ENCODE measurements at regions not wholly inside any gene's neighbourhood (a gene's known extent, or its start where the extent isn't known, plus 50 kb on each side); places are given as distances from the start of the nearest gene placed in this dataset.
"Not testable (repeated sequence)": the region's sequence is repeated elsewhere in the genome, so short reads cannot be mapped to it uniquely, and the experiment has no call there.

DNA sequence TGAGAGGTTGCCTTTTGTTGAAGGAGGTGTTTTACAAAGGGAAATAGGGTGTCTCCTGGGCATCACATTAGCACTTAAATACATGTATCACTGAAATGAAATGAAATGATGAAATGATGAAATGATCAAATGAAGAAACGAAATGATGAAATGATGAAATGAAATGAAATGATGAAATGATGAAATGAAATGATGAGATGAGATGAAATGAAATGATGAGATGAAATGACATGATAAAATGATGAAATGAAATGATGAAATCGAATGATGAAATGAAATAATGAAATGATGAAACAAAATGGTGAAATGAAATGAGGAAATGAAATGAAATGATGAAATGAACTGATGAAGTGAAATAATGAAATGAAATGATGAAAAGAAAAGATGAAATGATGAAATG, 137.6 kb upstream of the ERV3-1 start:
- not testable (repeated sequence) for H3K4me1 ChIP-seq (ENCODE audit: control insufficient read depth, low read depth, low read length); H3K27ac ChIP-seq (ENCODE audit: low read length); H3K4me3 ChIP-seq (ENCODE audit: low read length); H3K9me3 ChIP-seq (ENCODE audit: control insufficient read depth, low read depth, low read length); H3K36me3 ChIP-seq (ENCODE audit: control insufficient read depth, low read depth, low read length); H3K9ac ChIP-seq (ENCODE audit: low read length)
- peaks cover 12% of the 10 kb centered on the region for H3K27me3 ChIP-seq (ENCODE audit: control insufficient read depth, insufficient read depth, low read length)

DNA sequence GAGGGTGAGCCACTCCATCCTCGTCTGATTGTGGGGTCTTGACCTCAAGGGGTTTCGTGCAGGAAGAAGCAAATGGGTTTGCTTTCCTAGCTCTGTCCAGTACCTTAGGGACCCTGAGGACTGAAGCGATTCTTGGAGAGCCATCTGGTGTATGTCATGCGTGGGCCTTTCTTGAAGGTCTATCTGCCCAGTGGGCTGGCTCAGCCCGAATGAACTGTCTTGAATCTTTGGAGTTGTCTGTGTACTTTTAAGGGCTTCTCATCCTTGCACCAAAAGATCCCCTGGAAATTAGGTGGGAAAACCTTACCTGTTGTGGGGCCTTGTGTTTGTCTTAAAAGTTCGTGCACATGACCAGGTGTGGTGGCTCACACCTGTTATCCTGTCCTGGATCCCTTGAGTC, 135.4 kb upstream of the ERV3-1 start:
- H3K36me3 ChIP-seq (ENCODE audit: control insufficient read depth, low read depth, low read length); H3K4me3 ChIP-seq (ENCODE audit: low read length); H3K9ac ChIP-seq (ENCODE audit: low read length); H3K27ac ChIP-seq (ENCODE audit: low read length); H3K4me1 ChIP-seq (ENCODE audit: control insufficient read depth, low read depth, low read length); H3K9me3 ChIP-seq (ENCODE audit: control insufficient read depth, low read depth, low read length): not testable (repeated sequence)
- peaks cover 12% of the 10 kb centered on the region for H3K27me3 ChIP-seq (ENCODE audit: control insufficient read depth, insufficient read depth, low read length)

DNA sequence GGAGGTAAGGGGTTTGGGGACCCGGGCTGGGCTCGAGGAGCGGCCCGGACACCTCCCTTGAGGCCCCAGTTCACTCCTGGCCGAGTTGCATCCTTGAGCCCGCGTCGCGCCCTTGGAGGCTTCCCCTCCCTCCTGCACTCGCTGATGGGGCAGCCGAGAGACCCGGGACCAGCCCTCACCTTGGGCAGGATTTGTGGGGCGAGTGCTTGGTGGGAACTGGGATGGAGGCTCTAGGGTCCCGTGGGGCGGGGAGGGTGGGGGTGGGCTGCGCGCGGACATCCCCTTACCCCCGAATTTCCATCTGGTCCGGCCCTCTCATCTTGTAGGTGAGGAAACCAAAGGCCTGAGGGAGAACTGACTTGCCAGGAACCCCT, 134.9 kb upstream of the ERV3-1 start:
- not testable (repeated sequence) for H3K27ac ChIP-seq (ENCODE audit: low read length); H3K9ac ChIP-seq (ENCODE audit: low read length); H3K4me1 ChIP-seq (ENCODE audit: control insufficient read depth, low read depth, low read length); H3K36me3 ChIP-seq (ENCODE audit: control insufficient read depth, low read depth, low read length); H3K9me3 ChIP-seq (ENCODE audit: control insufficient read depth, low read depth, low read length)
- peaks cover 12% of the 10 kb centered on the region for H3K27me3 ChIP-seq (ENCODE audit: control insufficient read depth, insufficient read depth, low read length)
- peak overlapping the region; percentile 33 for H3K4me3 ChIP-seq (ENCODE audit: low read length)

DNA sequence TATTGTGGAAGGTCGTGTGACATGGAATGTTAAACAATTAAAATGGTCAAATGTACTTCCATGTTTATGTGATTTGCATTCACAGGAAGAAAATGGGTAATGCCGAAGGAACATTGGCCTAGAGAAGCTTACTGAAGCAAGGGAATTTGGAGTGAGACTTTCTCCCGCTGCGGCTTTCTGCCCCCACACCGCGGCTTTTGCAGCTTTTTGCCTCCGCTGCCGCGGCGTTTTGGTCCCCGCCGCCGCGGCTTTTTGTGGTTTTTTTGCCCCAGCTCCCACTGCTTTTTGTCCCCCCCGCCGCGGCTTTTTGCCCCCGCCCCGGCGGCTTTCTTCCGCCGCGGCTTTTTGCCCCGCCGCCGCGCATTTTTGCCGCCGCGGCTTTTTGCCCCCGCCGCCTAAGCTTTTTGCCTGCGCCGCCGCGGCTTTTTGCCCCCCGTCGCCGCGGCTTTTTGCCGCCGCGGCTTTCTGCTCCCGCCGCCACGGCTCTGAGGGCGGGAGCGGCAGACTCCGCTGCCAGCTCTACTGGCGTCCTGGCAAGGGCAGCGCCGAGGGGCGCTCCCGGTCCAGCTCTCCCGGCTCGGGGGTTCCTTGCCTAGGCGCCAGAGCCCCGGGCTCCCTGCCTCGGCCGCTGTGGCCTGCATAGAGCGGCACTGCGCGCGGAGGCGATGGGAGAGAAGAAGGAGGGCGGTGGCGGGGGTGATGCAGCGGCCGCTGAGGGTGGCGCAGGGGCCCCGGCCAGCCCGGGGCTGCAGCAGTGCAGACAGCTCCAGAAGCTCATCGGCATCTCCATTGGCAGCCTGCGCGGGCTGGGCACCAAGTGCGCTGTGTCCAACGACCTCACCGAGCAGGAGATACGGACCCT, 134.3 kb upstream of the ERV3-1 start:
- H3K27ac ChIP-seq (ENCODE audit: low read length) = not testable (repeated sequence)

DNA sequence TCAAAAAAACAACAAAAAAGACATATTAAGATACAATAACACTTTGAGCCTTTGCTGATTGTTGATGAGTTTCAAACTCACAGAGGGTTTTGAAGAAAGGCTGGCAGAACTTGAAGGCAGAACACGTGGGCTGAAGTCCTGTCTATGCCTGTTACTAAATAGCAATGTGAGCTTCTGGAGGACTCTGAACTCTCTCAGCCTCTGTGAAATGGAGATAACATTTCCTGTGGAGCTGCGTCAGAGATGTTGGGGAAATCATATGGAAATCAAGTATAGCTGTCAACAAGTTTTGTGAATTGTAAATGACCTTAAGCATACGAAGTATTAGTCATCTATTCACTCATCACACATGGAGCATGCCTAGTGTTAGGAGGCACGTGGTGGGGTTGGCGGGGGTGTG, 130.4 kb upstream of the ERV3-1 start:
- H3K36me3 ChIP-seq (ENCODE audit: control insufficient read depth, low read depth, low read length); H3K9ac ChIP-seq (ENCODE audit: low read length); H3K4me3 ChIP-seq (ENCODE audit: low read length); H3K9me3 ChIP-seq (ENCODE audit: control insufficient read depth, low read depth, low read length); H3K4me1 ChIP-seq (ENCODE audit: control insufficient read depth, low read depth, low read length); H3K27ac ChIP-seq (ENCODE audit: low read length): not testable (repeated sequence)
- peaks cover 12% of the 10 kb centered on the region for H3K27me3 ChIP-seq (ENCODE audit: control insufficient read depth, insufficient read depth, low read length)

More for the DNA sequence above, 134.3 kb upstream of the ERV3-1 start:
- H3K36me3 ChIP-seq (ENCODE audit: control insufficient read depth, low read depth, low read length); H3K9me3 ChIP-seq (ENCODE audit: control insufficient read depth, low read depth, low read length); H3K9ac ChIP-seq (ENCODE audit: low read length); H3K4me1 ChIP-seq (ENCODE audit: control insufficient read depth, low read depth, low read length): not testable (repeated sequence)
- Histone ChIP-seq H3K4me3 (ENCODE audit: low read length) (peak overlapping the region; percentile 33), H3K27me3 (ENCODE audit: control insufficient read depth, insufficient read depth, low read length) (peaks cover 12% of the 10 kb centered on the region)

DNA sequence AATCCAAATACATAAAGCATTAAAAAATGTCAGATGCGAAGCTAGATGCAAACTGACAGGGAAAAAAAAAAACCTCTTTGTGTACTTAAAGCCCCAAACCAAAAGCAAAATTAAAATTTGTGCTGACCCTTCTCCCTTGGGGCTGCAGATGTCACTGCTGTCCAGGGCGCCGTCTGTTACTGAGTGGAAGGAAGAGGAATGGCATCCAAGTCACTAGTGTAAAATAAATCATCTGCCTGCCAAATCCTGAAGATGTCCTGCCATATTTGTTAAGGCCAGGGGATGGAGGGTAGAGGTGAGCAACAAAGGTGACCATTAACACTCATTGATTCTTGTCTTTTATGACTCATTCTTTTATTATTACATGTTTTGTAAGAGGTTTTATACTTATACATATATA, 126.6 kb upstream of the ERV3-1 start:
- H3K4me1 ChIP-seq (ENCODE audit: control insufficient read depth, low read depth, low read length); H3K27ac ChIP-seq (ENCODE audit: low read length); H3K9me3 ChIP-seq (ENCODE audit: control insufficient read depth, low read depth, low read length); H3K4me3 ChIP-seq (ENCODE audit: low read length); H3K27me3 ChIP-seq (ENCODE audit: control insufficient read depth, insufficient read depth, low read length); H3K9ac ChIP-seq (ENCODE audit: low read length); H3K36me3 ChIP-seq (ENCODE audit: control insufficient read depth, low read depth, low read length): not testable (repeated sequence)

DNA sequence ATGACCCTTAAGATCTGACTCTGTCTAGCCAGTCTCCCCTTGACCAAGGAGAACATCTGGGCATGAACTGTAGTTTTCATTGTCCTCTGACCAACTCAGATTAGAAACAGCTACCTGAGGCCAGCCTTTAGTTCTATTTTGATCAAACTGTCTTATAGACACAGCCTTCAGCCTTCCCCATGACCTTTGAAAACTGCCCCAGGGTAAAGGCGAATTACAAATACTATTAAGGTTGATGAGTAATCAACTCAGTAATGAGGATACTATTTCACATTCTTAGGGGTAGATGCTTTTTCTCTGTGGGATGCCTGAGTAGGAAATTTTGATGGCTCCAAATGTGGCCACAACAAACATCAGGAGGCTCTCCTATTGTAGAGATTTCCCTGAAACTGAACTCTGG, 125.8 kb upstream of the ERV3-1 start:
- H3K9me3 ChIP-seq (ENCODE audit: control insufficient read depth, low read depth, low read length); H3K27ac ChIP-seq (ENCODE audit: low read length); H3K4me1 ChIP-seq (ENCODE audit: control insufficient read depth, low read depth, low read length); H3K36me3 ChIP-seq (ENCODE audit: control insufficient read depth, low read depth, low read length); H3K9ac ChIP-seq (ENCODE audit: low read length); H3K27me3 ChIP-seq (ENCODE audit: control insufficient read depth, insufficient read depth, low read length); H3K4me3 ChIP-seq (ENCODE audit: low read length): not testable (repeated sequence)

DNA sequence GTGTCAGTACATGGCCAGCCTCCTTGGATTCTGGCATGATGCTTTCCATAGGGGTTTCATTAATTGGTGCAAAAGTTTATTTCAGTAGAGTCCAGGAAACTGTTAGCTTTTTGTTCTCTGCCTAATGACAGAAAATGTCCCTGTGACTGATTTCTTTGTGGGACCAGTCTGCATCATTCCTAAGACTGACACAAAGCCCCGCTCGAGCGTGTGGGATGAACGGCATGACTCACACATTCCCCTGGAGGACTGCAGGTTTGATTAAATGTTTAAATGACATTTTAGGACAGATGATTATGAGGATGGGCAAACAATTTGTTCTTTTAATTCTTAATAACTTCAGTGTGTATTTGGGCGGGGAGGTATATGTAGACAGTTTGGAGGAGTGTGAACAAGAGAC, 120.9 kb upstream of the ERV3-1 start:
- not testable (repeated sequence) for H3K4me1 ChIP-seq (ENCODE audit: control insufficient read depth, low read depth, low read length); H3K27me3 ChIP-seq (ENCODE audit: control insufficient read depth, insufficient read depth, low read length); H3K9me3 ChIP-seq (ENCODE audit: control insufficient read depth, low read depth, low read length); H3K4me3 ChIP-seq (ENCODE audit: low read length); H3K27ac ChIP-seq (ENCODE audit: low read length); H3K36me3 ChIP-seq (ENCODE audit: control insufficient read depth, low read depth, low read length); H3K9ac ChIP-seq (ENCODE audit: low read length)

DNA sequence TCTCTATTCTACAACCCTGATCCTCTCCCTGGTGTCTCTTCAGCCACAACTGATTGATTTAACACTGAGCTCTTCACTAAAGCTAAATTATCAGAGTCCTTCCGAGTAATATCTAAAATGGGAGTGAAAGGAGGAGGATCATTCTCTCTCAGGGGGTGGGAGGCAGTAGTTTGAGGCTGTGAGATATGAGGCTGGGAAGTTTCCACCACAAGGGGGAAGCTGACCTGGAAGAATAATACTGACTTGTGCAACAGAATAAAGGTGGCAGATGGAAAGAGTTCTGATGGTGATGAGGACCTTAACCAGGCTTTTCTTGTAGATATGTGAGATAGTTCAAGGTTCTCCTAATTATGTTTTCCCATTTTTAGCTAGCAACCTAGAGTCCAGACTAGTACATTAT, 118.1 kb upstream of the ERV3-1 start:
- not testable (repeated sequence) for H3K27me3 ChIP-seq (ENCODE audit: control insufficient read depth, insufficient read depth, low read length); H3K27ac ChIP-seq (ENCODE audit: low read length); H3K9ac ChIP-seq (ENCODE audit: low read length); H3K36me3 ChIP-seq (ENCODE audit: control insufficient read depth, low read depth, low read length); H3K4me1 ChIP-seq (ENCODE audit: control insufficient read depth, low read depth, low read length); H3K9me3 ChIP-seq (ENCODE audit: control insufficient read depth, low read depth, low read length); H3K4me3 ChIP-seq (ENCODE audit: low read length)

DNA sequence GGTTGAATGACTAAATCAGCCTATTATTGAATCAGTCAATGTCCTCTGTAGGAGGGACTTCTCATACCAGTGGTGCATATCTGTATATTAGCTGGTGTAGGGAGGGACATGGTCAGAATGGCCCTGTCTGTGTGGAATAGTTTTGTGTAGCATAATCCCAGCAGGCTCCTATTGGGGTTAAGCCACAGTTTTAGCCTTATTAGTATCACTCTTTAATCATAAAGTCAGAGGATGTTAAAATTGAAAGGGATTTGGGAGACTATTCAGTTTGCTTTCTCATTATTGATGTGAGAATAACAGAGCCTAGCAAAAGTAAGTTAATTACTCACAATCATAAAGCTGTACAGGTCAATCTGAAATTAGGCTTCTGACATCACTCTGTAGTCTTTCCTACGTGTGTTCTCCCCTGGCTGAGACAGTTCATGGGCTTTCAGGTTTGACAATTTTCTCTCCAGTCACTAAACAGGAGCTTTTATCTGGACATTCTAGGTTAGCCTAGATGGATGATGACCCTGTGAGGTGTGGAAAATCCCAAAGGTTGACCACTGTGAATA, 99.2 kb upstream of the ERV3-1 start:
- H3K4me3 ChIP-seq (ENCODE audit: low read length); H3K27ac ChIP-seq (ENCODE audit: low read length); H3K9ac ChIP-seq (ENCODE audit: low read length); H3K4me1 ChIP-seq (ENCODE audit: control insufficient read depth, low read depth, low read length); H3K36me3 ChIP-seq (ENCODE audit: control insufficient read depth, low read depth, low read length); H3K9me3 ChIP-seq (ENCODE audit: control insufficient read depth, low read depth, low read length); H3K27me3 ChIP-seq (ENCODE audit: control insufficient read depth, insufficient read depth, low read length): not testable (repeated sequence)

DNA sequence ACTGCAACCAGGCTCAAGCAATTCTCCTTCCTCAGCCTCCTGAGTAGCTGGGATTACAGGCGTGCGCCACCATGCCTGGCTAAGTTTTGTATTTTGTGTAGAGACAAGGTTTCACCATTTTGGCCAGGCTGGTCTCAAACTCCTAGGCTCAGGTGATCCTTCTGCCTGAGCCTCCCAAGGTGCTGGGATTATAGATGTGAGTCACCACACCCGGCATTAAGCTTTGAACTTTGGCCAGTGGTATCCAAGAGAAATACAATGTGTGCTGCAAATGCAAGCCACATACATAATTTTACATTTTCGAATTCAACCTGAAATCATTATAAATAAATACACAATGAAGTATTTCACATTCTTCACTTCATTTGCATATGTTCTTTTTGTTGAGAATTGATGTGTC, 94.0 kb upstream of the ERV3-1 start:
- H3K36me3 ChIP-seq (ENCODE audit: control insufficient read depth, low read depth, low read length); H3K27me3 ChIP-seq (ENCODE audit: control insufficient read depth, insufficient read depth, low read length); H3K4me1 ChIP-seq (ENCODE audit: control insufficient read depth, low read depth, low read length); H3K9ac ChIP-seq (ENCODE audit: low read length); H3K27ac ChIP-seq (ENCODE audit: low read length); H3K4me3 ChIP-seq (ENCODE audit: low read length); H3K9me3 ChIP-seq (ENCODE audit: control insufficient read depth, low read depth, low read length): not testable (repeated sequence)

DNA sequence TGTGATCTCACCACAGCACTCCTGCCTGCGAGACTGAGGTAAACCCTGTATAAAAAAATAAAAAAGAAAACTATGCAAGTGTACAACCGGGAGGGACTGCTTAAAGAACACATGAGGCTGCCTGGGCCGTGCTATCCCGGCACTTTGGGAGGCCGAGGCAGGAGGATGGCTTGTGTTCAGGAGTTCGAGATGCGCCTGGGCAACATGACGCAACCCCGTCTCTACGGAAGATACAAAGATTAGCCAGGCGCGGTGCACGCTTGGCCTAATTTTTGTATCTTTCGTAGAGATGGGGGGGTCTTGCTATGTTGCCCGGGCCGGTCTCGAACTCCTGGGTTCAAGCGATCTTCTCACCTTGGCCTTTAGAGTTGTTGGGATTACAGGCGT, 75.2 kb upstream of the ERV3-1 start:
- H3K36me3 ChIP-seq (ENCODE audit: control insufficient read depth, low read depth, low read length); H3K9ac ChIP-seq (ENCODE audit: low read length); H3K9me3 ChIP-seq (ENCODE audit: control insufficient read depth, low read depth, low read length); H3K4me1 ChIP-seq (ENCODE audit: control insufficient read depth, low read depth, low read length); H3K27me3 ChIP-seq (ENCODE audit: control insufficient read depth, insufficient read depth, low read length); H3K27ac ChIP-seq (ENCODE audit: low read length): not testable (repeated sequence)
- H3K4me3 ChIP-seq (ENCODE audit: low read length) = peak overlapping the region; percentile 80

Data from iPS-18a (cell line).